CD14-positive monocyte (primary cell): ENCODE measurements at regions not wholly inside any gene's neighbourhood (a gene's known extent, or its start where the extent isn't known, plus 50 kb on each side); places are given as distances from the start of the nearest gene placed in this dataset.

Experiments used
- DNase-seq, 3 donors: peaks; one replicate each; pipeline ENCODE4 v3.0.0-alpha.2; 2011 to 2022
- H2AFZ ChIP-seq: 2 replicates; pipeline ENCODE4 v1.6.0; 2012; ENCODE audit warnings: mild to moderate bottlenecking, low read depth, low read length, inconsistent platforms; ENCODE audit not compliant: insufficient read depth, poor library complexity, severe bottlenecking
- H3K27ac ChIP-seq, 2 donors: 1 replicate in 1 of 2; 2 replicates in 1 of 2; pipeline ENCODE4 v1.5.1; 2012 to 2013; ENCODE audit warnings: low read length in 2 of 2, control low read depth in 1 of 2, inconsistent platforms in 1 of 2, low read depth in 1 of 2, mild to moderate bottlenecking in 1 of 2
- H3K27me3 ChIP-seq, 2 donors: one replicate each; pipeline versions ENCODE4 v1.6.0 to v1.6.1; 2011 to 2013; ENCODE audit warnings: low read length in 2 of 2; ENCODE audit not compliant: control insufficient read depth in 2 of 2, insufficient read depth in 2 of 2
- H3K36me3 ChIP-seq, 2 donors: replicated peaks in 1 of 2; 1 replicate in 1 of 2; 2 replicates in 1 of 2; pipeline versions ENCODE4 v1.5.1 to v1.6.1; 2012 to 2013; ENCODE audit warnings: low read length in 2 of 2, control low read depth in 1 of 2, inconsistent platforms in 1 of 2, mild to moderate bottlenecking in 1 of 2; ENCODE audit not compliant: insufficient read depth in 2 of 2, control insufficient read depth in 1 of 2
- H3K4me1 ChIP-seq, 2 donors: 1 replicate in 1 of 2; 2 replicates in 1 of 2; pipeline versions ENCODE4 v1.5.1 to v1.6.1; 2012 to 2013; ENCODE audit warnings: low read length in 2 of 2, control low read depth in 1 of 2, inconsistent platforms in 1 of 2, mild to moderate bottlenecking in 1 of 2, moderate library complexity in 1 of 2; ENCODE audit not compliant: insufficient read depth in 2 of 2, control insufficient read depth in 1 of 2
- H3K4me2 ChIP-seq: replicated peaks from 2 replicates; pipeline ENCODE3; 2012; ENCODE audit warnings: low read length, moderate library complexity, mild to moderate bottlenecking; ENCODE audit not compliant: poor library complexity, severe bottlenecking; ENCODE audit errors: extremely low read depth
- H3K4me3 ChIP-seq, 3 experiments: fragments of 200-600 bp in 1 of 3; sonication (generic) in 1 of 3; replicated peaks in 1 of 3; 1 replicate in 2 of 3; 2 replicates in 1 of 3; pipeline ENCODE4 v1.5.1; 2011 to 2013; ENCODE audit warnings: low read length in 3 of 3, mild to moderate bottlenecking in 3 of 3, control low read depth in 2 of 3, low read depth in 2 of 3, inconsistent platforms in 1 of 3, moderate library complexity in 1 of 3
- H3K79me2 ChIP-seq: 2 replicates; pipeline ENCODE4 v1.6.0; 2012; ENCODE audit warnings: mild to moderate bottlenecking, control low read depth, inconsistent platforms, low read length, moderate library complexity; ENCODE audit not compliant: insufficient read depth
- H3K9ac ChIP-seq: 2 replicates; pipeline ENCODE4 v1.6.0; 2017; ENCODE audit warnings: low read length, mild to moderate bottlenecking; ENCODE audit not compliant: insufficient read depth, poor library complexity, severe bottlenecking
- H3K9me3 ChIP-seq, 2 donors: replicated peaks in 1 of 2; 1 replicate in 1 of 2; 2 replicates in 1 of 2; pipeline versions ENCODE4 v1.5.1 to v1.6.1; 2012 to 2013; ENCODE audit warnings: low read length in 2 of 2, control low read depth in 1 of 2; ENCODE audit not compliant: control insufficient read depth in 1 of 2, insufficient read depth in 1 of 2
- H4K20me1 ChIP-seq: 2 replicates; pipeline ENCODE4 v1.6.0; 2012; ENCODE audit warnings: mild to moderate bottlenecking, low read length, control low read depth, moderate library complexity; ENCODE audit not compliant: insufficient read depth
- H3K27ac Mint-ChIP-seq, 7 donors: one replicate each; pipeline ENCODE4 v1.8.0; 2020; ENCODE audit warnings: mild to moderate bottlenecking in 7 of 7, mixed read lengths in 7 of 7, moderate library complexity in 6 of 7, inconsistent platforms in 2 of 7
- H3K27me3 Mint-ChIP-seq, 3 donors: one replicate each; pipeline ENCODE4 v1.8.0; 2021 to 2022; ENCODE audit warnings: low read depth in 3 of 3, mild to moderate bottlenecking in 3 of 3, mixed read lengths in 3 of 3, moderate library complexity in 3 of 3, inconsistent platforms in 1 of 3
- H3K36me3 Mint-ChIP-seq, 2 donors: one replicate each; pipeline ENCODE4 v1.8.0; 2020; ENCODE audit warnings: mixed read lengths in 2 of 2, inconsistent platforms in 1 of 2, mild to moderate bottlenecking in 1 of 2
- H3K4me1 Mint-ChIP-seq: one replicate; pipeline ENCODE4 v1.8.0; 2020; ENCODE audit warnings: mild to moderate bottlenecking, mixed read lengths
- H3K4me3 Mint-ChIP-seq, 2 donors: one replicate each; pipeline ENCODE4 v1.8.0; 2020; ENCODE audit warnings: mild to moderate bottlenecking in 2 of 2, mixed read lengths in 2 of 2, moderate library complexity in 1 of 2
- H3K9me3 Mint-ChIP-seq, 7 donors: one replicate each; pipeline ENCODE4 v1.8.0; 2020 to 2022; ENCODE audit warnings: mixed read lengths in 7 of 7, mild to moderate bottlenecking in 6 of 7, moderate library complexity in 6 of 7, inconsistent platforms in 2 of 7
- CTCF ChIP-seq: fragments of 200-600 bp; IDR thresholded peaks from one replicate; pipeline ENCODE4 v1.8.0; 2022; ENCODE audit warnings: antibody characterized with exemption, mild to moderate bottlenecking
- WGBS: methylation state at CpG from one replicate; pipeline ENCODE4 v1.1.5; 2013; ENCODE audit warnings: missing lambda C conversion rate; ENCODE audit not compliant: insufficient coverage; 5-methylcytosine and 5-hydroxymethylcytosine counted together
- intact Hi-C, 2 donors: fragments of 100-400 bp; cut with micrococcal nuclease; formaldehyde crosslinking; loops; one replicate each; pipeline versions ENCODE4 v1.15.0 to v1.15.1; 2023

- Histone ChIP-seq H3K79me2 (no peaks in the 10 kb centered on the region), H2AFZ (no peak overlapping the region), H3K27ac (no peak overlapping the region), H3K27me3 (no peaks in the 10 kb centered on the region), H4K20me1 (no peaks in the 10 kb centered on the region), H3K4me1 (no peaks in the 10 kb centered on the region), H3K9ac (no peak overlapping the region), H3K36me3 (no peaks in the 10 kb centered on the region), H3K4me3 (no peak overlapping the region), H3K4me2 (no peak overlapping the region), H3K9me3 (peaks cover 10 to 20% of the 10 kb centered on the region in 2 donors)
- WGBS, result 83% methylated on average over 1 of the region's 3 CpGs
- H3K36me3 Mint-ChIP-seq, result no peaks in the 10 kb centered on the region
- H3K4me3 Mint-ChIP-seq, result no peak overlapping the region
- DNase-seq, result no peak
- intact Hi-C loops, result no loop called here
- peaks cover 2 to 18% (median 16%) of the 10 kb centered on the region in 7 donors for H3K9me3 Mint-ChIP-seq
- no peak overlapping the region for H3K27ac Mint-ChIP-seq
- no peaks in the 10 kb centered on the region for H3K4me1 Mint-ChIP-seq
- no peak for TF ChIP-seq CTCF
- H3K27me3 Mint-ChIP-seq, result no peaks in the 10 kb centered on the region
Measured at GRCh38 chr5:110288766-110289511, 437.5 kb downstream of the TMEM232 start.

GRCh38 chr5:110289512-110289810 is 437.0 kb downstream of the TMEM232 start:
- Histone ChIP-seq H3K9me3 (peaks cover 10 to 15% of the 10 kb centered on the region in 2 donors), H3K79me2 (no peaks in the 10 kb centered on the region), H3K4me1 (no peaks in the 10 kb centered on the region), H4K20me1 (no peaks in the 10 kb centered on the region), H3K4me3 (no peak overlapping the region), H3K9ac (no peak overlapping the region), H3K27me3 (no peaks in the 10 kb centered on the region), H2AFZ (no peak overlapping the region), H3K36me3 (no peaks in the 10 kb centered on the region), H3K4me2 (no peak overlapping the region), H3K27ac (no peak overlapping the region)
- H3K27me3 Mint-ChIP-seq, result no peaks in the 10 kb centered on the region
- intact Hi-C loops, result no loop called here
- TF ChIP-seq CTCF, result no peak
- no peaks in the 10 kb centered on the region for H3K36me3 Mint-ChIP-seq
- no peak overlapping the region for H3K4me3 Mint-ChIP-seq
- no peak for DNase-seq
- H3K27ac Mint-ChIP-seq, result no peak overlapping the region
- no peaks in the 10 kb centered on the region for H3K4me1 Mint-ChIP-seq
- peaks cover 0 to 14% (median 11%) of the 10 kb centered on the region in 7 donors for H3K9me3 Mint-ChIP-seq
- WGBS, result no CpG with 5 or more reads among the region's 2 CpGs
